DOHH2 (cell line): ENCODE measurements at regions not wholly inside any gene's neighbourhood (a gene's known extent, or its start where the extent isn't known, plus 50 kb on each side); places are given as distances from the start of the nearest gene placed in this dataset.

ENCODE experiments used
- EZH2phosphoT487 ChIP-seq: fragments of 200-600 bp; sonication (generic); IDR thresholded peaks from 2 replicates; pipeline ENCODE4 v1.6.1; 2017; ENCODE audit warnings: borderline replicate concordance, mild to moderate bottlenecking, antibody characterized with exemption, low read length, moderate library complexity, mixed read lengths
- TF ChIP-seq, protein P1 (sequence below): fragments of 200-600 bp; sonication (generic); IDR thresholded peaks from one replicate; pipeline ENCODE4 v1.5.1; 2014; ENCODE audit warnings: antibody characterized with exemption, mild to moderate bottlenecking, low read depth, low read length; ENCODE audit not compliant: poor library complexity, severe bottlenecking

DNA sequence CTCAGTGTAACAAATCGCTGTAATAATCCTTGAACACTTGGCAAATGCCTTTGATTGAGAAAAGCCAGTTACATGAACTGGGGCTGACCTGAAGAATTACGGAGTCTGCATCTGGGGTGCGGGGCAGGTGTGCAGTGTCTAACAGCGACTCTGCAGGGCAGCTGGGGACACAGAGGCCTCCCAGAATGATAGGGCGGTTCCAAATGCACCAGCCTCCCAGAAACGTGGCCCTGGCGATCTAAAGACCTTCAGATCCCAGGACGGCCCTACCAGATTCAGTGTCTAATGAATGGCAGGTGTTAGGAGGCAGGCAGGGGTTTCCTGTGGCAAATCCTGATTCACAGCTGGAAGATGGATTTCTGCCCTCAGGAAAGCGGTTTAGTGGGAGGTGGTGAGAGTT is 100.5 kb upstream of the RGMA start:
- TF ChIP-seq, protein P1, sequence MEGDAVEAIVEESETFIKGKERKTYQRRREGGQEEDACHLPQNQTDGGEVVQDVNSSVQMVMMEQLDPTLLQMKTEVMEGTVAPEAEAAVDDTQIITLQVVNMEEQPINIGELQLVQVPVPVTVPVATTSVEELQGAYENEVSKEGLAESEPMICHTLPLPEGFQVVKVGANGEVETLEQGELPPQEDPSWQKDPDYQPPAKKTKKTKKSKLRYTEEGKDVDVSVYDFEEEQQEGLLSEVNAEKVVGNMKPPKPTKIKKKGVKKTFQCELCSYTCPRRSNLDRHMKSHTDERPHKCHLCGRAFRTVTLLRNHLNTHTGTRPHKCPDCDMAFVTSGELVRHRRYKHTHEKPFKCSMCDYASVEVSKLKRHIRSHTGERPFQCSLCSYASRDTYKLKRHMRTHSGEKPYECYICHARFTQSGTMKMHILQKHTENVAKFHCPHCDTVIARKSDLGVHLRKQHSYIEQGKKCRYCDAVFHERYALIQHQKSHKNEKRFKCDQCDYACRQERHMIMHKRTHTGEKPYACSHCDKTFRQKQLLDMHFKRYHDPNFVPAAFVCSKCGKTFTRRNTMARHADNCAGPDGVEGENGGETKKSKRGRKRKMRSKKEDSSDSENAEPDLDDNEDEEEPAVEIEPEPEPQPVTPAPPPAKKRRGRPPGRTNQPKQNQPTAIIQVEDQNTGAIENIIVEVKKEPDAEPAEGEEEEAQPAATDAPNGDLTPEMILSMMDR, result no peak
- TF ChIP-seq EZH2phosphoT487, result no peak
